ENCODE measurements at regions not wholly inside any gene's neighbourhood (a gene's known extent, or its start where the extent isn't known, plus 50 kb on each side); places are given as distances from the start of the nearest gene placed in this dataset.
"Not testable (repeated sequence)": the region's sequence is repeated elsewhere in the genome, so short reads cannot be mapped to it uniquely, and the experiment has no call there.

GRCh38 chr2:38243186-38243880 lies 133.7 kb downstream of the ATL2 start:
- ATAC-seq: no peak
- no peak for DNase-seq (ENCODE audit: low spot score in 2 of 2)
- H3K9me3 Mint-ChIP-seq: no peaks in the 10 kb centered on the region

GRCh38 chr2:38239452-38239851 lies 137.6 kb downstream of the ATL2 start:
- Mint-ChIP-seq H3K9me3 (no peaks in the 10 kb centered on the region), H3K36me3 (no peaks in the 10 kb centered on the region), H3K4me1 (no peaks in the 10 kb centered on the region), H3K4me3 (no peak overlapping the region), H3K27ac (no peak overlapping the region)
- DNase-seq (ENCODE audit: low spot score in 2 of 2) (no peak), ATAC-seq (no peak)

More at GRCh38 chr2:38243186-38243880, 133.7 kb downstream of the ATL2 start:
- no peak overlapping the region for H3K27ac Mint-ChIP-seq
- H3K36me3 Mint-ChIP-seq: no peaks in the 10 kb centered on the region
- no peak overlapping the region for H3K4me3 Mint-ChIP-seq
- H3K4me1 Mint-ChIP-seq: no peaks in the 10 kb centered on the region

GRCh38 chr2:38238705-38239104 lies 138.4 kb downstream of the ATL2 start:
- H3K4me3 Mint-ChIP-seq; DNase-seq (ENCODE audit: low spot score in 2 of 2); H3K36me3 Mint-ChIP-seq; H3K27ac Mint-ChIP-seq; H3K4me1 Mint-ChIP-seq; H3K9me3 Mint-ChIP-seq; ATAC-seq: not testable (repeated sequence)

GRCh38 chr2:38237311-38237710 lies 139.8 kb downstream of the ATL2 start:
- Mint-ChIP-seq H3K9me3 (no peaks in the 10 kb centered on the region), H3K4me1 (no peaks in the 10 kb centered on the region), H3K27ac (no peak overlapping the region), H3K4me3 (no peak overlapping the region), H3K36me3 (no peaks in the 10 kb centered on the region)
- no peak for DNase-seq (ENCODE audit: low spot score in 2 of 2)
- ATAC-seq: no peak

GRCh38 chr2:38233231-38233983 lies 143.7 kb downstream of the ATL2 start:
- Mint-ChIP-seq H3K4me1 (no peaks in the 10 kb centered on the region), H3K27ac (no peak overlapping the region), H3K4me3 (no peak overlapping the region), H3K36me3 (no peaks in the 10 kb centered on the region), H3K9me3 (peaks cover 2% of the 10 kb centered on the region)
- ATAC-seq (no peak), DNase-seq (ENCODE audit: low spot score in 2 of 2) (no peak)

GRCh38 chr2:38232454-38232853 lies 144.6 kb downstream of the ATL2 start:
- Mint-ChIP-seq H3K9me3 (peaks cover 2% of the 10 kb centered on the region), H3K4me1 (no peaks in the 10 kb centered on the region), H3K36me3 (no peaks in the 10 kb centered on the region), H3K4me3 (no peak overlapping the region), H3K27ac (no peak overlapping the region)
- DNase-seq (ENCODE audit: low spot score in 2 of 2) (no peak), ATAC-seq (no peak)

DNA sequence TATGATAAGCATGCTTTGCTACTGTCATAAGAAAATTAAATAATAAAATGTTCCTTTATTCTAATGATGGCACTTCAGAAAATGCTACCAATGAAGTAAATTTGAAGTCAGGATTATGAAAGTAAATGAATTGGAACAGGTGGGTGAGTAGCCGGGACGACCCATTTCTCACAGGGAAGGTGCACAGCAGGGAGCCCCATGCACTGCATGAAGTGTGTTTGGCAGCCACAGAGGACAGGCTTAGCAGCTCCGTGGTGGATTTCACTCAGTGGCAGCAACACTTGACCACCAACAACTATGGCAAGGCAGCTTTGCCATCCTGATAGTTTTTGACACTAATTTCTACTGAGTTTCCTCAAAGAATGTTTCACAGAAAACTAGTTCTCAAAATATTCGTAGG lies 146.3 kb downstream of the ATL2 start:
- no peaks in the 10 kb centered on the region for H3K36me3 Mint-ChIP-seq
- H3K9me3 Mint-ChIP-seq: peaks cover 2% of the 10 kb centered on the region
- DNase-seq (ENCODE audit: low spot score in 2 of 2): no peak
- ATAC-seq: no peak
- H3K27ac Mint-ChIP-seq: no peak overlapping the region
- H3K4me1 Mint-ChIP-seq: no peaks in the 10 kb centered on the region
- H3K4me3 Mint-ChIP-seq: no peak overlapping the region

GRCh38 chr2:38228753-38229152 lies 148.3 kb downstream of the ATL2 start:
- ATAC-seq (no peak), DNase-seq (ENCODE audit: low spot score in 2 of 2) (no peak)
- Mint-ChIP-seq H3K27ac (no peak overlapping the region), H3K36me3 (no peaks in the 10 kb centered on the region), H3K9me3 (peaks cover 2% of the 10 kb centered on the region), H3K4me3 (no peak overlapping the region), H3K4me1 (no peaks in the 10 kb centered on the region)

GRCh38 chr2:38224821-38225437 lies 149.0 kb upstream of the CYP1B1 start:
- Mint-ChIP-seq H3K4me1 (no peaks in the 10 kb centered on the region), H3K27ac (no peak overlapping the region), H3K4me3 (no peak overlapping the region), H3K36me3 (no peaks in the 10 kb centered on the region), H3K9me3 (peaks cover 2% of the 10 kb centered on the region)
- DNase-seq (ENCODE audit: low spot score in 2 of 2) (no peak), ATAC-seq (no peak)

GRCh38 chr2:38224181-38224580 lies 148.2 kb upstream of the CYP1B1 start:
- Mint-ChIP-seq H3K9me3 (peaks cover 2% of the 10 kb centered on the region), H3K4me3 (no peak overlapping the region), H3K36me3 (no peaks in the 10 kb centered on the region), H3K4me1 (no peaks in the 10 kb centered on the region), H3K27ac (no peak overlapping the region)
- no peak for DNase-seq (ENCODE audit: low spot score in 2 of 2)
- no peak for ATAC-seq

GRCh38 chr2:38223256-38223655 lies 147.3 kb upstream of the CYP1B1 start:
- Mint-ChIP-seq H3K36me3 (no peaks in the 10 kb centered on the region), H3K4me1 (no peaks in the 10 kb centered on the region), H3K4me3 (no peak overlapping the region), H3K27ac (no peak overlapping the region), H3K9me3 (no peaks in the 10 kb centered on the region)
- no peak for ATAC-seq
- DNase-seq (ENCODE audit: low spot score in 2 of 2): no peak

DNA sequence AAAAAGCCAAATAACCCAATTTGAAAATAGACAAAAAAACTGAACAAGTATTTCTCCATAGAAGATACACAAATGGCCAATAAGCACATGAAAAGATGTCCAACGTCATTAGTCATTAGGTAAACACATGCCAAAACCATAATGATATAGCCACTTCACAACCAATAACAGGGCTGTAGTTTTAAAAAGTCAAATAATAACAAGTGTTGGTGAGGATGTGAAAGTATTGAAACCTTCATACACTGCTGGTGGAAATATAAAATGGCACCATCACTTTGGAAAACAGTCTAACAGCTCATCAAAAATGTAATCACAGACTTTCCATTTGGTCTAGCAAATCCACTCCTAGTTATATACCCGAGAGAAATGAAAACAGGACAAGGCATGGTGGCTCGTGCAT lies 144.2 kb upstream of the CYP1B1 start:
- H3K4me3 Mint-ChIP-seq: no peak overlapping the region
- no peak for DNase-seq (ENCODE audit: low spot score in 2 of 2)
- H3K36me3 Mint-ChIP-seq: no peaks in the 10 kb centered on the region
- no peak for ATAC-seq
- no peaks in the 10 kb centered on the region for H3K9me3 Mint-ChIP-seq
- no peaks in the 10 kb centered on the region for H3K4me1 Mint-ChIP-seq
- H3K27ac Mint-ChIP-seq: no peak overlapping the region

DNA sequence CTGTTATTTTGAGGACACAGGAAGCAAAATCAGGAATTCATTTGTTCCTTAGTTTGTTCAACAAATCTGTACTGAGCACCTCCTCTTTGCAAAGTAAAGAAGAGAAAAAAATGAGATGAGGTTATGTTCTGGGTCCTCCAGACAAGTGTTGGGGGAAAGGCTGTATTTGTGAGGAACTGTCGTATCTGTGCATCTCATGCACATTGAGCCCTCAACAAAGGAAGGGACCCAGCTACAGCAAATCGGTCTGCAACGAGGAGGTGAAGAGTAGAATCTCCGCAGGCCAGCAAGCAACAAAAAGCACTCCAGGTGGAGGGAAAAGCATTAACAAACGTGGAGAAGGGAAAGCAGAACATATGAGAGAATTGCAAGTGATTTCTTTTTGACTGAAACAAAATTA lies 143.0 kb upstream of the CYP1B1 start:
- no peaks in the 10 kb centered on the region for H3K9me3 Mint-ChIP-seq
- DNase-seq (ENCODE audit: low spot score in 2 of 2): no peak
- H3K36me3 Mint-ChIP-seq: no peaks in the 10 kb centered on the region
- ATAC-seq: no peak
- peaks cover 5% of the 10 kb centered on the region for H3K4me1 Mint-ChIP-seq
- no peak overlapping the region for H3K27ac Mint-ChIP-seq
- H3K4me3 Mint-ChIP-seq: no peak overlapping the region

GRCh38 chr2:38218591-38218991 lies 142.6 kb upstream of the CYP1B1 start:
- Mint-ChIP-seq H3K27ac (no peak overlapping the region), H3K36me3 (no peaks in the 10 kb centered on the region), H3K4me1 (peaks cover 9% of the 10 kb centered on the region), H3K9me3 (no peaks in the 10 kb centered on the region), H3K4me3 (no peak overlapping the region)
- DNase-seq (ENCODE audit: low spot score in 2 of 2) (no peak), ATAC-seq (no peak)

DNA sequence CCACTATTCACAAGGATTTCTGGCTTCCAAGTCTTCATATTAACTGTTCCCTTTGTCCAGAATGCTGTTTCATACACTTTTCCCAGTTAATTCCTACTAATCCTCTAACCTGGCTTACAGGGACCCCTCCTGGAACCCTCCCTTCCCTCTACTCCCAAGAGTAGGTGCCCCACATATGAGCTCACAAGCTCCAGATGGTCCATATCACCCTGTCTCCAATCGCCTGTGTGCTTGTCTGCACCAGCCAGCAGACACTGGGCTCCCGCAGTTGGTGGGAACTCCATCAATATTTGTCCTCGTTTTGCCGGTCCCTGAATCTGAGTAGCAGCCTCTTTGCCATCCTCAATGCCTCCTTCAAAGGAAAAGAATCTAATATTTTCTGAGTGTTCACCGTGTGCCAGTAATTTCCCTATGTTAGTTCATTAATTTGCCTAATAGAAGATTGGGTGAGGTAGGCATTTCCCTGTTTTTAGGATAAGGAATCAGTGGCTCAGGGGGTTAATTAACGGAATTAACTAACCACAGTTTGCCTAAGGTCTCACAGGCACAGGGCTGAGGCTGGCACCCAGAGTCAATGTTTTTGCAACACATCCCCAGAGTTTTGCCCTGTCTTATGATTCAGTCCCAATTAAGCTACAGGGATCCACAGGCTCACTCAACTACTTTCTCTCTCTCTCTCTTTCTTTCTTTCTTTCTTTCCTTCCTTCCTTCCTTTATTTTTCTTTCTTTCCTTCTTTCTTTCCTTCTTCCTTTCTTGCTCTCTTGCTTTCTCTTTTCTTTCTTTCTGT lies 141.6 kb upstream of the CYP1B1 start:
- Mint-ChIP-seq H3K9me3 (no peaks in the 10 kb centered on the region), H3K4me3 (no peak overlapping the region), H3K4me1 (peaks cover 11% of the 10 kb centered on the region), H3K36me3 (no peaks in the 10 kb centered on the region), H3K27ac (no peak overlapping the region)
- ATAC-seq (no peak), DNase-seq (ENCODE audit: low spot score in 2 of 2) (no peak)

All from stimulated activated effector memory CD8-positive, alpha-beta T cell treated with anti-CD3 and anti-CD28 coated beads, Interleukin-12 subunit alpha, Interleukin-12 subunit beta, amount 100 ng/mL, for 72 hours (primary cell).